RWPE2 (cell line): ENCODE measurements at regions not wholly inside any gene's neighbourhood (a gene's known extent, or its start where the extent isn't known, plus 50 kb on each side); places are given as distances from the start of the nearest gene placed in this dataset.

Experiments used
- ATAC-seq: fragments of 200-7000 bp; cut with Tn5 transposase; 3 replicates; pipeline ENCODE4 v1.9.1; 2021; ENCODE audit warnings: low read depth
- DNase-seq: peaks from one replicate; pipeline ENCODE4 v3.0.0-alpha.2; 2020; ENCODE audit warnings: low spot score
- H3K27ac ChIP-seq: fragments of 450-650 bp; 2 replicates; pipeline ENCODE4 v1.5.1; 2017; ENCODE audit warnings: mild to moderate bottlenecking; ENCODE audit not compliant: poor library complexity, severe bottlenecking
- H3K27me3 ChIP-seq: fragments of 250-450 bp; sonication (Bioruptor Pico); 2 replicates; pipeline ENCODE4 v1.5.1; 2021; ENCODE audit warnings: mild to moderate bottlenecking, moderate library complexity; ENCODE audit not compliant: insufficient read depth, poor library complexity, severe bottlenecking
- H3K36me3 ChIP-seq: fragments of 250-450 bp; sonication (Bioruptor Pico); 2 replicates; pipeline ENCODE4 v1.5.1; 2020; ENCODE audit warnings: low read depth, mild to moderate bottlenecking, moderate library complexity
- H3K4me1 ChIP-seq: fragments of 250-450 bp; sonication (Bioruptor Pico); 2 replicates; pipeline ENCODE4 v1.5.1; 2021; ENCODE audit warnings: mild to moderate bottlenecking, moderate library complexity; ENCODE audit not compliant: insufficient read depth, poor library complexity, severe bottlenecking
- H3K4me3 ChIP-seq: fragments of 250-450 bp; sonication (Bioruptor Pico); 2 replicates; pipeline ENCODE4 v1.5.1; 2021; ENCODE audit warnings: mild to moderate bottlenecking, moderate library complexity; ENCODE audit not compliant: severe bottlenecking
- H3K9me3 ChIP-seq: fragments of 250-450 bp; sonication (Bioruptor Pico); 2 replicates; pipeline ENCODE4 v1.5.1; 2021; ENCODE audit warnings: mild to moderate bottlenecking, moderate library complexity; ENCODE audit not compliant: severe bottlenecking
- TF ChIP-seq, protein P1 (sequence below): fragments of 450-650 bp; IDR thresholded peaks from one replicate; pipeline ENCODE4 v1.5.1; 2017; ENCODE audit warnings: mild to moderate bottlenecking, moderate library complexity; ENCODE audit not compliant: poor library complexity, severe bottlenecking

- Histone ChIP-seq H3K27me3 (no peaks in the 10 kb centered on the region), H3K4me3 (no peak overlapping the region), H3K36me3 (no peaks in the 10 kb centered on the region), H3K4me1 (no peaks in the 10 kb centered on the region), H3K9me3 (no peaks in the 10 kb centered on the region), H3K27ac (no peak overlapping the region)
- ATAC-seq, result no peak
- TF ChIP-seq, protein P1, sequence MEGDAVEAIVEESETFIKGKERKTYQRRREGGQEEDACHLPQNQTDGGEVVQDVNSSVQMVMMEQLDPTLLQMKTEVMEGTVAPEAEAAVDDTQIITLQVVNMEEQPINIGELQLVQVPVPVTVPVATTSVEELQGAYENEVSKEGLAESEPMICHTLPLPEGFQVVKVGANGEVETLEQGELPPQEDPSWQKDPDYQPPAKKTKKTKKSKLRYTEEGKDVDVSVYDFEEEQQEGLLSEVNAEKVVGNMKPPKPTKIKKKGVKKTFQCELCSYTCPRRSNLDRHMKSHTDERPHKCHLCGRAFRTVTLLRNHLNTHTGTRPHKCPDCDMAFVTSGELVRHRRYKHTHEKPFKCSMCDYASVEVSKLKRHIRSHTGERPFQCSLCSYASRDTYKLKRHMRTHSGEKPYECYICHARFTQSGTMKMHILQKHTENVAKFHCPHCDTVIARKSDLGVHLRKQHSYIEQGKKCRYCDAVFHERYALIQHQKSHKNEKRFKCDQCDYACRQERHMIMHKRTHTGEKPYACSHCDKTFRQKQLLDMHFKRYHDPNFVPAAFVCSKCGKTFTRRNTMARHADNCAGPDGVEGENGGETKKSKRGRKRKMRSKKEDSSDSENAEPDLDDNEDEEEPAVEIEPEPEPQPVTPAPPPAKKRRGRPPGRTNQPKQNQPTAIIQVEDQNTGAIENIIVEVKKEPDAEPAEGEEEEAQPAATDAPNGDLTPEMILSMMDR, result no peak
- DNase-seq, result no peak
These were observed 204.4 kb upstream of the HS3ST3A1 start for GRCh38 chr17:13806092-13806491.

GRCh38 chr17:13807103-13807502 is 205.4 kb upstream of the HS3ST3A1 start:
- no peak for ATAC-seq
- no peak for DNase-seq
- H3K27ac ChIP-seq, result no peak overlapping the region

DNA sequence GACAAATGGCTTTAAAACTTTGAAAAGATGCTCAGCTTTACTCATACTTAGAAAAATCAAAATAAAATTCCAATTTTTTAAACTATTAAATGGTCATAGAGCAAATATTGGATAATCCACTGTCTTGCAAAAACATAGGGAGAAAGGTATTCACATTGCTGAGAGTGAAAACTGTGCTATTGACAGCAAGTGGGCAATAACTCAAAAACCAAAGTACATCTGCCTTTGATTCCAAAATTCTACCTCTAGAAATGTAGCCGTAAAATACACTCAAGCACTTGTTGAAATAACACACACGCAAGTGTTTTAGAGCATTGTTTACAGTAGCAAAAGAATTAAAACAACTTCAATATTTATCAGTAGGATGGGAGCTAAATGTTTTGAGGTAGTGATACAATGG is 210.6 kb upstream of the HS3ST3A1 start:
- no peak for DNase-seq

More at GRCh38 chr17:13807103-13807502, 205.4 kb upstream of the HS3ST3A1 start:
- Histone ChIP-seq H3K4me3 (no peak overlapping the region), H3K27me3 (no peaks in the 10 kb centered on the region), H3K36me3 (no peaks in the 10 kb centered on the region), H3K4me1 (no peaks in the 10 kb centered on the region), H3K9me3 (no peaks in the 10 kb centered on the region)
- TF ChIP-seq, protein P1, result no peak

GRCh38 chr17:13813347-13814240 is 211.9 kb upstream of the HS3ST3A1 start:
- DNase-seq, result no peak
- no peaks in the 10 kb centered on the region for H3K9me3 ChIP-seq
- H3K36me3 ChIP-seq, result no peaks in the 10 kb centered on the region
- no peaks in the 10 kb centered on the region for H3K27me3 ChIP-seq
- H3K4me3 ChIP-seq, result no peak overlapping the region
- no peak for ATAC-seq
- H3K4me1 ChIP-seq, result no peaks in the 10 kb centered on the region
- no peak overlapping the region for H3K27ac ChIP-seq
- TF ChIP-seq, protein P1, result no peak

More for the DNA sequence above, 210.6 kb upstream of the HS3ST3A1 start:
- H3K27ac ChIP-seq, result no peak overlapping the region
- H3K27me3 ChIP-seq, result no peaks in the 10 kb centered on the region
- no peaks in the 10 kb centered on the region for H3K9me3 ChIP-seq
- H3K4me1 ChIP-seq, result no peaks in the 10 kb centered on the region
- H3K4me3 ChIP-seq, result no peak overlapping the region
- ATAC-seq, result no peak
- TF ChIP-seq, protein P1, result no peak
- no peaks in the 10 kb centered on the region for H3K36me3 ChIP-seq

- Histone ChIP-seq H3K9me3 (no peaks in the 10 kb centered on the region), H3K36me3 (no peaks in the 10 kb centered on the region), H3K27me3 (no peaks in the 10 kb centered on the region), H3K4me3 (no peak overlapping the region), H3K27ac (no peak overlapping the region), H3K4me1 (no peaks in the 10 kb centered on the region)
- TF ChIP-seq, protein P1, result no peak
- ATAC-seq, result no peak
- no peak for DNase-seq
These were observed 221.0 kb upstream of the HS3ST3A1 start for GRCh38 chr17:13822700-13823099.
